RWPE1 (cell line): ENCODE measurements at regions not wholly inside any gene's neighbourhood (a gene's known extent, or its start where the extent isn't known, plus 50 kb on each side); places are given as distances from the start of the nearest gene placed in this dataset.

ENCODE experiments used
- CTCF ChIA-PET: fragments of 350-600 bp; sonication (Branson Sonifier 250); formaldehyde crosslinking; extraction: SDS; loops from one replicate; lab custom pipeline; 2021; lab: Yijun Ruan, JAX
- POLR2A ChIA-PET: fragments of 400-600 bp; formaldehyde crosslinking; extraction: SDS; loops from one replicate; lab custom pipeline; 2020; ENCODE audit warnings: antibody characterized with exemption; ENCODE audit not compliant: low non-redundant PET; lab: Yijun Ruan, JAX
- DNase-seq: peaks from one replicate; pipeline ENCODE4 v3.0.0; 2012; ENCODE audit warnings: low spot score
- H3K27ac ChIP-seq: fragments of 450-650 bp; 2 replicates; pipeline ENCODE4 v1.5.1; 2017
- CTCF ChIP-seq: fragments of 450-650 bp; conservative IDR thresholded peaks from 2 replicates; pipeline ENCODE4 v1.5.1; 2017; ENCODE audit warnings: low read depth, mild to moderate bottlenecking

GRCh38 chr7:37531225-37531624, 82.6 kb upstream of the ELMO1 start:
- no peak for DNase-seq
- POLR2A ChIA-PET = no interaction called here
- CTCF ChIA-PET = no interaction called here
- no peak overlapping the region for H3K27ac ChIP-seq
- no peak for TF ChIP-seq CTCF

GRCh38 chr7:37532636-37533035, 84.0 kb upstream of the ELMO1 start:
- POLR2A ChIA-PET = no interaction called here
- DNase-seq = no peak
- CTCF ChIA-PET = interaction anchor here (0.7 kb wide), 1 partner anchor 298 kb away, joined by 4 read pairs; no protein-coding TSS in a partner anchor
- H3K27ac ChIP-seq = no peak overlapping the region
- TF ChIP-seq CTCF = no peak

GRCh38 chr7:37534893-37535610, 86.4 kb upstream of the ELMO1 start:
- no peak for TF ChIP-seq CTCF

GRCh38 chr7:37535841-37536240, 87.2 kb upstream of the ELMO1 start:
- CTCF ChIA-PET = no interaction called here
- POLR2A ChIA-PET = no interaction called here
- H3K27ac ChIP-seq = no peak overlapping the region
- no peak for TF ChIP-seq CTCF
- no peak for DNase-seq

More at GRCh38 chr7:37534893-37535610, 86.4 kb upstream of the ELMO1 start:
- no peak for DNase-seq
- ChIA-PET POLR2A (no interaction called here), CTCF (no interaction called here)
- no peak overlapping the region for H3K27ac ChIP-seq

DNA sequence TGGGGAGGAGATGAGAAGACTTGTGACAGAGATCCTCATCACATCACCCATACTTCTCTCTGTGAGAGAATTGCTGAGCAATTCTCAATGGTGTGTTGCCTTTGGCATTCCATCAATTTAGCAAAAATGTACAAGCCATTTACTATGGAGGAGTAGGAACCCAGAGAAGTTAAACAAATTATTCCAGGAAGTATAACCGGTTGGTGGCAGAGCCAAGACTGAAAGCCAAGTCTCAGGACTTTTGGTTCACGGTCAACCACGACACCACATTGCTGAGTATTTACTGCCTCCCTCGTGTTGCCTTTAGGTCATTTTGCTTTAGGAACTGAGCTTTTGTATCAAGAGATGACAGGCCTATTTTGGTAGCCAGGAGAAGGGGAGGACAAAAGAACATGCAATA, 88.0 kb upstream of the ELMO1 start:
- H3K27ac ChIP-seq = no peak overlapping the region
- ChIA-PET POLR2A (no interaction called here), CTCF (no interaction called here)
- no peak for DNase-seq
- TF ChIP-seq CTCF = no peak

GRCh38 chr7:37537439-37537838, 88.8 kb upstream of the ELMO1 start:
- no peak for DNase-seq
- ChIA-PET POLR2A (no interaction called here), CTCF (no interaction called here)
- H3K27ac ChIP-seq = no peak overlapping the region
- TF ChIP-seq CTCF = no peak
